Choroid plexus epithelial cell (primary cell): ENCODE measurements at regions not wholly inside any gene's neighbourhood (a gene's known extent, or its start where the extent isn't known, plus 50 kb on each side); places are given as distances from the start of the nearest gene placed in this dataset.
"Not testable (repeated sequence)": the region's sequence is repeated elsewhere in the genome, so short reads cannot be mapped to it uniquely, and the experiment has no call there.

ENCODE experiments used
- DNase-seq: peaks from one replicate; pipeline ENCODE4 v3.0.0-alpha.2; 2010; ENCODE audit warnings: low read depth
- H3K4me3 ChIP-seq: 2 replicates; pipeline ENCODE4 v1.5.1; 2011; ENCODE audit warnings: low read depth, mild to moderate bottlenecking, control low read depth, low read length, moderate library complexity
- TF ChIP-seq, protein P1 (sequence below): conservative IDR thresholded peaks from 2 replicates; pipeline ENCODE4 v1.5.1; 2011; ENCODE audit warnings: low read depth, mild to moderate bottlenecking, control low read depth, inconsistent platforms, low read length, moderate library complexity

GRCh38 chr12:114025935-114026334 is 59.8 kb upstream of the RBM19 start:
- no peak for DNase-seq
- TF ChIP-seq, protein P1, sequence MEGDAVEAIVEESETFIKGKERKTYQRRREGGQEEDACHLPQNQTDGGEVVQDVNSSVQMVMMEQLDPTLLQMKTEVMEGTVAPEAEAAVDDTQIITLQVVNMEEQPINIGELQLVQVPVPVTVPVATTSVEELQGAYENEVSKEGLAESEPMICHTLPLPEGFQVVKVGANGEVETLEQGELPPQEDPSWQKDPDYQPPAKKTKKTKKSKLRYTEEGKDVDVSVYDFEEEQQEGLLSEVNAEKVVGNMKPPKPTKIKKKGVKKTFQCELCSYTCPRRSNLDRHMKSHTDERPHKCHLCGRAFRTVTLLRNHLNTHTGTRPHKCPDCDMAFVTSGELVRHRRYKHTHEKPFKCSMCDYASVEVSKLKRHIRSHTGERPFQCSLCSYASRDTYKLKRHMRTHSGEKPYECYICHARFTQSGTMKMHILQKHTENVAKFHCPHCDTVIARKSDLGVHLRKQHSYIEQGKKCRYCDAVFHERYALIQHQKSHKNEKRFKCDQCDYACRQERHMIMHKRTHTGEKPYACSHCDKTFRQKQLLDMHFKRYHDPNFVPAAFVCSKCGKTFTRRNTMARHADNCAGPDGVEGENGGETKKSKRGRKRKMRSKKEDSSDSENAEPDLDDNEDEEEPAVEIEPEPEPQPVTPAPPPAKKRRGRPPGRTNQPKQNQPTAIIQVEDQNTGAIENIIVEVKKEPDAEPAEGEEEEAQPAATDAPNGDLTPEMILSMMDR, result no peak
- no peak overlapping the region for H3K4me3 ChIP-seq

DNA sequence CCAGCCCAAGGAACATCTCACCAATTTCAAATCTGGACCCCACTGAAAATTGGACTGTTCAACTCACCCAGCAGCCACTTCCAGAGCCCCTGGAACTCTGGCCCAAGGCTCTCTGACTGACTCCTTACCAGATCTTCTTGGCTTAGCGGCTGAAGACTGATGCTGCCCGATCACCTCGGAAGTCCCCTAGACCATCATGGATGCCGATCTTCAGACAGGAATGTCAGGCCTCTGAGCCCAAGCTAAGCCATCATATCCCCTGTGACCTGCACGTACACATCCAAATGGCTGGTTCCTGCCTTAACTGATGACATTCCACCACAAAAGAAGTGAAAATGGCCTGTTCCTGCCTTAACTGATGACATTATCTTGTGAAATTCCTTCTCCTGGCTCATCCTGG is 56.0 kb upstream of the RBM19 start:
- H3K4me3 ChIP-seq, result not testable (repeated sequence)

GRCh38 chr12:114018669-114019068 is 52.5 kb upstream of the RBM19 start:
- DNase-seq, result peak; percentile 2
- no peak overlapping the region for H3K4me3 ChIP-seq
- TF ChIP-seq, protein P1, result no peak

More for the DNA sequence above, 56.0 kb upstream of the RBM19 start:
- DNase-seq, result not testable (repeated sequence)
